ENCODE measurements at regions not wholly inside any gene's neighbourhood (a gene's known extent, or its start where the extent isn't known, plus 50 kb on each side); places are given as distances from the start of the nearest gene placed in this dataset.

DNA sequence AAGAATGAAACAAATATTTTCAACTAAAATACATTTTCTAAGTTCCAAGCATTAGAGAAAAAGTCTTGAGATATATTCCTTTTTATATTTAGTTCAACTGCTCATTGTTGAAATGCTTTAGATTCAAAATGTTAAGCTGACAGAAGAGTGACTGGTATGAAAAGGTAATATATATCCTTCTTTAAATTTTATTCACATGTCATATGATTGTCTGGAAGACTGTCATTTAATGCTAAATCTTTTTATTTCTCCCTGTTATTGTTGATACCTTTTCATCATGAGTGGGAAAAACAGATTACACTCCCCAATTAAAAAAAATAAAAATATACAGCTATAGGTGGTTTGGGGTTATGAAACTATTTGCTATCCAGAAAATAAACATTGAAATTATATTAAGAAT lies 965.4 kb downstream of the JRKL start:
- no peak overlapping the region for H3K27ac ChIP-seq
- TF ChIP-seq, protein P1, sequence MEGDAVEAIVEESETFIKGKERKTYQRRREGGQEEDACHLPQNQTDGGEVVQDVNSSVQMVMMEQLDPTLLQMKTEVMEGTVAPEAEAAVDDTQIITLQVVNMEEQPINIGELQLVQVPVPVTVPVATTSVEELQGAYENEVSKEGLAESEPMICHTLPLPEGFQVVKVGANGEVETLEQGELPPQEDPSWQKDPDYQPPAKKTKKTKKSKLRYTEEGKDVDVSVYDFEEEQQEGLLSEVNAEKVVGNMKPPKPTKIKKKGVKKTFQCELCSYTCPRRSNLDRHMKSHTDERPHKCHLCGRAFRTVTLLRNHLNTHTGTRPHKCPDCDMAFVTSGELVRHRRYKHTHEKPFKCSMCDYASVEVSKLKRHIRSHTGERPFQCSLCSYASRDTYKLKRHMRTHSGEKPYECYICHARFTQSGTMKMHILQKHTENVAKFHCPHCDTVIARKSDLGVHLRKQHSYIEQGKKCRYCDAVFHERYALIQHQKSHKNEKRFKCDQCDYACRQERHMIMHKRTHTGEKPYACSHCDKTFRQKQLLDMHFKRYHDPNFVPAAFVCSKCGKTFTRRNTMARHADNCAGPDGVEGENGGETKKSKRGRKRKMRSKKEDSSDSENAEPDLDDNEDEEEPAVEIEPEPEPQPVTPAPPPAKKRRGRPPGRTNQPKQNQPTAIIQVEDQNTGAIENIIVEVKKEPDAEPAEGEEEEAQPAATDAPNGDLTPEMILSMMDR (conservative IDR thresholded peaks at IDR 0.05) = no peak

DNA sequence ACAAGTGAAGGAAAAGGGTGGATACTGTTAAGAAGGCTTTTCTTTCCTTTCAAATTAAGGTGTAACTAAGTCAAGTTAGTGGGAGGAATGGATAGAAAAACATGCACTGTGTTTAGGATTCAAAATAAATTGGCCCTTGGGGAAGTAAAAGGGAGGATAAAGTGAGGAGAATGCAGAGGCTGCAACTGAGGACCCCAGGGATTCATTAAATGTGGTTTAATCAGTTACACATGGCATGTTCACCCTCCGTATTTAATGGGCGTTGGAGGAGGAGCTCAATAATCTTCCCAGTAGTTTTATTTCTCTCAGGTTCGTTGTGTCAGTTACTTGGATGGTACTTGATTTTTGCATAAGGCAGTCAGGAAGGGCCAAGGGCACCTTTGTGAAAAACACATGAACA lies 966.3 kb downstream of the JRKL start:
- no peak overlapping the region for H3K27ac ChIP-seq
- TF ChIP-seq, protein P1 (conservative IDR thresholded peaks at IDR 0.05) = no peak

DNA sequence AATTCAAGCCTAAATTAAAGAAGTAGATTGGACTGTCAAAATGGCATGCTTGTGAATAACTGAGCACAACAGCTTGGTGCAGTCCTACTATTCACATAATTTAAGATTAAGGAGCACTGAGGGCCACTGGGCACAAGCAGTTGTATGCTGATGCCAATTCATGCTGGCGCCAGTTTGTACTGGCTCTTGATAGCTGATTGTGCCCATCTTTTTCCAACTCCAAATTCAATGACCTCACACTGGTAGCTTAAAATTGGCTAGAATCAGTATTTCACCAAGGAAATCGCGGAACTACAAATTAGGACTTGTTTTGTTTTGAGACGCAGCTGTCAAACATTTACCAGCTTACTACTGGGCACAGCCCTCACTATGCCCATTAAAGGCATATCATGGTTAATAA lies 969.2 kb downstream of the JRKL start:
- no peak overlapping the region for H3K27ac ChIP-seq
- TF ChIP-seq, protein P1 (conservative IDR thresholded peaks at IDR 0.05) = no peak

DNA sequence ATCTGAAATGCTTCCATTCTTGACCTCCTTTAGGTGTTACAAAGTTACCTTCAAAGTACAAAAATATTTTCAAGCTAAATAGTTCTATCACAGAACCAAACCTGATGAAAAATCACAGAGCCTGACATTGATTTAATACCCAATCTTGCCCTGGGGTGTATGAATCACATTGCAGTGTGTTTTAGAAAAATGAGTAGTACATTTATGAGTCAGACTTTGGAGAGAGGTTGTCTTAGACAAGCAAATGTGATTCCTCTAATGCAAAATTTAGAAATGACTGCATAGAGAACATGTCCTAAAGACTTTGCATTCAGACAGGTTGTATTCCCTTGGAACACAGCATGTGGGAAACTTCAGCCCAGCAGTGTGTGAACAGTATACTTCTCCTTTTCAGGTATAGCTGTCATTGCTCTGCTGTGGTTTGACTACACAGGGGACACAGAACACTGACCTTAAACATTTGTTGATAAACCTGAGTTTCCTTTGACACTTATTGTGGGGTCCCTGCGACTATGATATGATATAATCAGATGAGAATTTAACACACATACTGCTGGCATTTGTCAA lies 972.1 kb downstream of the JRKL start:
- TF ChIP-seq, protein P1 (conservative IDR thresholded peaks at IDR 0.05) = no peak
- no peak overlapping the region for H3K27ac ChIP-seq

DNA sequence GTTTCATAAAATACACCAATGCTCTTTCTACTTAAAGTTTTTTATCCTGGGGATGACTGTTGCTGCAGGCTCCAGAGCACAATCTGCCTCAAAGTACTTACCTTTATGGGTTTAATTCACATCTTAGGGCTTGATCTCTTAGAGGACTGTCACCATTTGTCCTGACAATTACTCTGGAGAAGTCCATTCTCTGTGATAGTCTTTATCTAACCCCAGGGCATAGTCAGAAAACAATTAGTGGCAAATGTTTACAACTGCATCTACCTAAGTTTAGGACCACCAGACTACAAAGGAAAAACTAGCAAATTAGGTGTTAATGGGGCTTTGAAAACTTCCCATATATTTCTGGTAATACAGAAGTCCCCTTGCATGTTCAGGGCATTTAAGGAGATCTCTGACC lies 973.5 kb downstream of the JRKL start:
- H3K27ac ChIP-seq = no peak overlapping the region
- TF ChIP-seq, protein P1 (conservative IDR thresholded peaks at IDR 0.05) = no peak

DNA sequence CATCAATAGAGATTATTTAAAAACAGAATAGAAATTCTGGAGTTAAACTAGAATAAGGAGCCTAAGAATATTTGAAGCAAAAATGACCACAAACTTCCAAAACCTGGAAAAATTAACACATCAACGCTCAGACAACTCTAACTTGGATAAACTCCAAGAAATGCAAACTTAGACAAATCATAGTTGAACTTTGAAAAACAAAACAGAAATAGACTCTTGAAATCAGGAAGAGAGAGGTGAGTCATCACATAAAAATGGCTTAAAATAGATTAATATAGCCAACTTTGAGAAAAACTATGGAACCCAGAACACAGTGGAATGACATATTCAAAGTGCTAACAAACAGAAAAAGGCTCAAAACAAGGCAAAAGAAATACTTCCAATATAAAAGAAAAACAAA lies 974.2 kb downstream of the JRKL start:
- H3K27ac ChIP-seq = no peak overlapping the region
- TF ChIP-seq, protein P1 (conservative IDR thresholded peaks at IDR 0.05) = no peak

DNA sequence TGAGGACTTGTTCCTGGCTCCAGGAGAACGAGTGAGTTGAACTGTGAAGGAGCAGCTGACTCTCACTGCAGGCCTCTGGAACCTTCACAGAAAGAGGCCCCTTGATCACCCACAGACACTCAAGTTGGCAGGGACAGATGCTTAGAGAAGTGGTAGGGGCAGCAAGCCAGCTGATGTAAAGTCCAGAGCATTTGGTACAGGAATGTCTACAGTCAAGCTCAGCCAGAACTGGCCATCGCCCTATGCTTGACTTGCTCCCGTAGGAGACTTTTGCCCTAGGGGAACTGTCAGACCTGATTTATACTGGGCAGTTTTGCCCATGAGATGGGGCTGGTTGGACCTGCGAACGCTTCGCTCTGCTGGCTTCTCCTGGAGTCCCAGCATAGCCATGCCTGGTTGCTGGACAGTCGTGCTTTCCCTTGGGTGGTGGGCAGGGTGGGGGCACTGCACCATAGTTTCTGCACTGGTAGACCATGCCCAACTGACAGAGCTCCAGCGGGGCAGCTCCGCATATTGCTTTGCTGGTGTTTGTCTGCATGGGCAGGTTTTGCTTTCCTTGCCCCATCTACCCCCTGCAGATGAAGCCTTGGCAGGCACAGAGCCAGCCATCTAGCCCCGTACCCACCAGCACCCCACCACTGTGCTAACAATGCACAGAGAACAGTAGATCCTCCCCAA lies 977.7 kb downstream of the JRKL start:
- TF ChIP-seq, protein P1 (conservative IDR thresholded peaks at IDR 0.05) = no peak

More for the DNA sequence above, 977.7 kb downstream of the JRKL start:
- H3K27ac ChIP-seq = no peak overlapping the region
